C4-2B (cell line): ENCODE measurements at regions not wholly inside any gene's neighbourhood (a gene's known extent, or its start where the extent isn't known, plus 50 kb on each side); places are given as distances from the start of the nearest gene placed in this dataset.

Experiments
- CTCF ChIP-seq: fragments of 450-650 bp; conservative IDR thresholded peaks from 2 replicates; pipeline ENCODE4 v1.5.1; 2017; ENCODE audit warnings: mild to moderate bottlenecking
- ZFX ChIP-seq: fragments of 450-650 bp; IDR thresholded peaks from 2 replicates; pipeline ENCODE4 v1.6.1; 2017

- no peak for TF ChIP-seq ZFX
- no peak for TF ChIP-seq CTCF
These were observed 317.7 kb upstream of the C16orf82 start for GRCh38 chr16:26749072-26749471.
